ENCODE measurements at regions not wholly inside any gene's neighbourhood (a gene's known extent, or its start where the extent isn't known, plus 50 kb on each side); places are given as distances from the start of the nearest gene placed in this dataset.
A peak's percentile ranks its signal among the peaks of the same experiment; 100 is the strongest.

GRCh38 chr11:128285321-128285720, 302.0 kb downstream of the ETS1 start:
- peaks cover 0 to 2% of the 10 kb centered on the region in 2 donors for H3K4me1 ChIP-seq (replicated peaks in 1 of 2)
- ATAC-seq (replicated peaks in 6 of 8), result no peak
- WGBS, 10 experiments, result 40 to 100% (median 69%) methylated on average over 1 to 2 of the region's 2 CpGs; no CpG with 5 or more reads in 2 of the 10 experiments
- no peak overlapping the region for H3K4me3 ChIP-seq
- in situ Hi-C loops (cut with MboI; ENCODE audit: low pct_unique_long_range_greater_than_20kb in 2 of 9, low sequenced_read_pairs in 9 of 9, unreplicated experiment in 9 of 9), result loop anchor here in 6 of 9 experiments (25.0 kb wide), 5 partner anchors 98 to 552 kb away; no protein-coding TSS in a partner anchor
- no peak overlapping the region for H3K27ac ChIP-seq

- Histone ChIP-seq H3K4me3 (no peak overlapping the region), H3K4me1 (replicated peaks in 1 of 2) (no peaks in the 10 kb centered on the region), H3K27ac (no peak overlapping the region)
- in situ Hi-C loops (cut with MboI; ENCODE audit: low pct_unique_long_range_greater_than_20kb in 2 of 9, low sequenced_read_pairs in 9 of 9, unreplicated experiment in 9 of 9), result loop anchor here in 6 of 9 experiments (25.0 kb wide), 5 partner anchors 97 to 553 kb away; no protein-coding TSS in a partner anchor
- no peak for ATAC-seq (replicated peaks in 6 of 8)
- 60 to 81% (median 67%) methylated on average over 1 to 4 of the region's 4 CpGs; no CpG with 5 or more reads in 7 of the 10 experiments for WGBS, 10 experiments
These were observed 302.7 kb downstream of the ETS1 start for GRCh38 chr11:128284634-128285033.

GRCh38 chr11:128283451-128283850, 303.9 kb downstream of the ETS1 start:
- H3K27ac ChIP-seq, result no peak overlapping the region
- ATAC-seq (replicated peaks in 6 of 8), result no peak
- in situ Hi-C loops (cut with MboI; ENCODE audit: low pct_unique_long_range_greater_than_20kb in 2 of 9, low sequenced_read_pairs in 9 of 9, unreplicated experiment in 9 of 9), result loop anchor here in 6 of 9 experiments (25.0 kb wide), 5 partner anchors 96 to 554 kb away; no protein-coding TSS in a partner anchor
- WGBS, 10 experiments, result 88 to 100% (median 100%) methylated on average over 1 of the region's 1 CpG; no CpG with 5 or more reads in 6 of the 10 experiments
- H3K4me1 ChIP-seq (replicated peaks in 1 of 2), result no peaks in the 10 kb centered on the region
- H3K4me3 ChIP-seq, result no peak overlapping the region

- no peak for ATAC-seq (replicated peaks in 6 of 8)
These were observed 305.3 kb downstream of the ETS1 start for GRCh38 chr11:128282053-128282452.

GRCh38 chr11:128279866-128280265, 307.5 kb downstream of the ETS1 start:
- Histone ChIP-seq H3K4me3 (no peak overlapping the region), H3K4me1 (replicated peaks in 1 of 2) (no peaks in the 10 kb centered on the region), H3K27ac (no peak overlapping the region)
- in situ Hi-C loops (cut with MboI; ENCODE audit: low pct_unique_long_range_greater_than_20kb in 2 of 9, low sequenced_read_pairs in 9 of 9, unreplicated experiment in 9 of 9), result loop anchor here in 6 of 9 experiments (25.0 kb wide), 5 partner anchors 93 to 557 kb away; no protein-coding TSS in a partner anchor
- peak in 3 of 8 experiments; percentile 55 to 93 (median 90) for ATAC-seq (replicated peaks in 6 of 8)
- WGBS, 10 experiments, result 0 to 67% (median 42%) methylated on average over 1 of the region's 1 CpG; no CpG with 5 or more reads in 2 of the 10 experiments

More at GRCh38 chr11:128282053-128282452, 305.3 kb downstream of the ETS1 start:
- in situ Hi-C loops (cut with MboI; ENCODE audit: low pct_unique_long_range_greater_than_20kb in 2 of 9, low sequenced_read_pairs in 9 of 9, unreplicated experiment in 9 of 9), result loop anchor here in 6 of 9 experiments (25.0 kb wide), 5 partner anchors 95 to 555 kb away; no protein-coding TSS in a partner anchor
- Histone ChIP-seq H3K4me3 (no peak overlapping the region), H3K4me1 (replicated peaks in 1 of 2) (no peaks in the 10 kb centered on the region), H3K27ac (no peak overlapping the region)
- 40 to 100% (median 87%) methylated on average over 2 to 7 of the region's 7 CpGs for WGBS, 10 experiments

- ATAC-seq (replicated peaks in 6 of 8), result no peak
- no peak overlapping the region for H3K27ac ChIP-seq
- 88 to 100% (median 91%) methylated on average over 1 to 2 of the region's 2 CpGs; no CpG with 5 or more reads in 3 of the 10 experiments for WGBS, 10 experiments
- H3K4me1 ChIP-seq (replicated peaks in 1 of 2), result no peaks in the 10 kb centered on the region
- H3K4me3 ChIP-seq, result no peak overlapping the region
- in situ Hi-C loops (cut with MboI; ENCODE audit: low pct_unique_long_range_greater_than_20kb in 2 of 9, low sequenced_read_pairs in 9 of 9, unreplicated experiment in 9 of 9), result no loop called here
These were observed 313.6 kb downstream of the ETS1 start for GRCh38 chr11:128273736-128274135.

- ATAC-seq (replicated peaks in 6 of 8), result no peak
- in situ Hi-C loops (cut with MboI; ENCODE audit: low pct_unique_long_range_greater_than_20kb in 2 of 9, low sequenced_read_pairs in 9 of 9, unreplicated experiment in 9 of 9), result no loop called here
- no peak overlapping the region for H3K4me3 ChIP-seq
- H3K27ac ChIP-seq, result no peak overlapping the region
- WGBS, 10 experiments, result 14 to 100% (median 100%) methylated on average over 1 of the region's 1 CpG; no CpG with 5 or more reads in 3 of the 10 experiments
- H3K4me1 ChIP-seq (replicated peaks in 1 of 2), result no peaks in the 10 kb centered on the region
These were observed 316.0 kb downstream of the ETS1 start for GRCh38 chr11:128271401-128271800.

- ATAC-seq (replicated peaks in 6 of 8), result no peak
- no peak overlapping the region for H3K27ac ChIP-seq
- WGBS, 10 experiments, result 11 to 100% (median 82%) methylated on average over 1 of the region's 1 CpG; no CpG with 5 or more reads in 1 of the 10 experiments
- H3K4me3 ChIP-seq, result no peak overlapping the region
- in situ Hi-C loops (cut with MboI; ENCODE audit: low pct_unique_long_range_greater_than_20kb in 2 of 9, low sequenced_read_pairs in 9 of 9, unreplicated experiment in 9 of 9), result no loop called here
- no peaks in the 10 kb centered on the region for H3K4me1 ChIP-seq (replicated peaks in 1 of 2)
These were observed 317.9 kb downstream of the ETS1 start for GRCh38 chr11:128269466-128269865.

- in situ Hi-C loops (cut with MboI; ENCODE audit: low pct_unique_long_range_greater_than_20kb in 2 of 9, low sequenced_read_pairs in 9 of 9, unreplicated experiment in 9 of 9), result no loop called here
- no peak for ATAC-seq (replicated peaks in 6 of 8)
- 67 to 100% (median 92%) methylated on average over 1 to 2 of the region's 2 CpGs for WGBS, 10 experiments
- no peak overlapping the region for H3K27ac ChIP-seq
- no peaks in the 10 kb centered on the region for H3K4me1 ChIP-seq (replicated peaks in 1 of 2)
- H3K4me3 ChIP-seq, result no peak overlapping the region
These were observed 320.5 kb downstream of the ETS1 start for GRCh38 chr11:128266893-128267292.

- no peak for ATAC-seq (replicated peaks in 6 of 8)
- H3K27ac ChIP-seq, result no peak overlapping the region
- 30 to 98% (median 80%) methylated on average over 2 to 11 of the region's 12 CpGs for WGBS, 10 experiments
- in situ Hi-C loops (cut with MboI; ENCODE audit: low pct_unique_long_range_greater_than_20kb in 2 of 9, low sequenced_read_pairs in 9 of 9, unreplicated experiment in 9 of 9), result no loop called here
- H3K4me1 ChIP-seq (replicated peaks in 1 of 2), result no peaks in the 10 kb centered on the region
- H3K4me3 ChIP-seq, result no peak overlapping the region
These were observed 324.7 kb downstream of the ETS1 start for GRCh38 chr11:128262463-128263345.

- WGBS, 10 experiments, result 55 to 100% (median 80%) methylated on average over 1 to 5 of the region's 6 CpGs; no CpG with 5 or more reads in 5 of the 10 experiments
- Histone ChIP-seq H3K27ac (no peak overlapping the region), H3K4me1 (replicated peaks in 1 of 2) (no peaks in the 10 kb centered on the region), H3K4me3 (no peak overlapping the region)
- in situ Hi-C loops (cut with MboI; ENCODE audit: low pct_unique_long_range_greater_than_20kb in 2 of 9, low sequenced_read_pairs in 9 of 9, unreplicated experiment in 9 of 9), result no loop called here
- ATAC-seq (replicated peaks in 6 of 8), result peak in 1 of 8 experiments; percentile 32
These were observed 326.3 kb downstream of the ETS1 start for GRCh38 chr11:128261011-128261421.

- in situ Hi-C loops (cut with MboI; ENCODE audit: low pct_unique_long_range_greater_than_20kb in 2 of 9, low sequenced_read_pairs in 9 of 9, unreplicated experiment in 9 of 9), result no loop called here
- H3K4me1 ChIP-seq (replicated peaks in 1 of 2), result no peaks in the 10 kb centered on the region
- WGBS, 10 experiments, result 14 to 100% (median 67%) methylated on average over 1 to 3 of the region's 3 CpGs
- no peak for ATAC-seq (replicated peaks in 6 of 8)
- no peak overlapping the region for H3K27ac ChIP-seq
- H3K4me3 ChIP-seq, result no peak overlapping the region
These were observed 327.0 kb downstream of the ETS1 start for GRCh38 chr11:128260398-128260797.

GRCh38 chr11:128259816-128260215, 327.5 kb downstream of the ETS1 start:
- H3K4me1 ChIP-seq (replicated peaks in 1 of 2), result no peaks in the 10 kb centered on the region
- no peak overlapping the region for H3K27ac ChIP-seq
- in situ Hi-C loops (cut with MboI; ENCODE audit: low pct_unique_long_range_greater_than_20kb in 2 of 9, low sequenced_read_pairs in 9 of 9, unreplicated experiment in 9 of 9), result no loop called here
- H3K4me3 ChIP-seq, result no peak overlapping the region
- ATAC-seq (replicated peaks in 6 of 8), result peak in 1 of 8 experiments; percentile 48
- 57 to 100% (median 100%) methylated on average over 1 of the region's 1 CpG; no CpG with 5 or more reads in 3 of the 10 experiments for WGBS, 10 experiments
